TTC549 (cell line): ENCODE measurements at regions not wholly inside any gene's neighbourhood (a gene's known extent, or its start where the extent isn't known, plus 50 kb on each side); places are given as distances from the start of the nearest gene placed in this dataset.
"Not testable (repeated sequence)": the region's sequence is repeated elsewhere in the genome, so short reads cannot be mapped to it uniquely, and the experiment has no call there.

ENCODE experiments used
- FAIRE-seq: peaks from 2 replicates; lab custom pipeline; 2012; peaks lifted over from hg19 to GRCh38; lab: Jason Lieb, UNC

DNA sequence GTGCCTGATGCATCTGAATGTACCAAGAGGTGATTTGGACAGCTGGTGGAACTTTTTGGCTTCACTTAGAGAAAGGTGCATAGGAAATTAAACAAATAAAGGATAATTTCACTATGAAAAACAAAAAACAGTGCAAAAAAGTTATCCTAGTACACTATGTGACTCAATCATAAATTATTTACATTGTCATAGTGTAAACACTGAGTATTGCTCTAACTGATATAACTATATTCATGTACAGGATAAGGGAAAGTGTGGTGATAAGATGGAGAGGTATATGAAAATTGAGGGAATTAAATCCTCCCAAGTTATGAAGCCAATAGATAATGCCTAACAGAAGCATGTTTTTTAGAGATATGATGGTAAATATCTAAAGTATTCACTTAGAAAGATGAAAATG is 50.2 kb upstream of the CPNE4 start:
- no peak for FAIRE-seq

DNA sequence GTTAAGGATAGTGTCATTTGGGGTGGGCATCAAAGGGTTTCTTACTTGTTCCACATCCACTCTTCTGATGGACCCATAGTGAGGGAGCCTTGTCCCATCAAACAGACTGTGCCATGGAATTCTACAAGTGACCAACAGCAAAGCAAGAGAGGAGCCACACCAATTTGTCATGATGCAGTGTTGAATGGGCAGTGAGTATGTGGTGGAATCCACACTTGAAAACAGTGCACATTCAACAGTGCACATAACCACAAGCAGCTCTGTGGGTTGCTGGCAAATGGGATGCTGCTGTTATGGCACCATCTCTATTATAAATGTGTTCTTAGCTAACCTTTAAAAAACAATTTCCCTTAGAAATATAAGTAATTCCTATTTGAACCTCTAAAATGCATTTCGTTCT is 52.5 kb upstream of the CPNE4 start:
- no peak for FAIRE-seq

DNA sequence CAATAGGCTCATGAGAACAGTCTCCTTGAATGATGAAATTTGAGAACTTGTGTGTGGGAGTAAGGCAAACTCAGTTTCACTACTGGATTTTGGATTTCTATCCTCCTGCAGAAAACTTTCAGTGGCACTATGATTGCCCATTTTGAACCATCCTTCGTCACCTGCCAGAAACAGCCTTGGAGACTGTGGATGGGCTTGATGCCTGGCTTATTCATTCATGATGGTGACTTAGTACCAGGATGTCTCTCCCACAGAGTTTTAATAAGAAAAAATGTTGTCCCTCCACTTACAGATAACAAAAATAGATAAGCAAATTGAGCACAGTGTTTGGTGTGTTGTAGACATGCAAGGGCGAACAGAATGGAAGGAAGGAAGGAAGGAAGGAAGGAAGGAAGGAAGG is 53.5 kb upstream of the CPNE4 start:
- no peak for FAIRE-seq

DNA sequence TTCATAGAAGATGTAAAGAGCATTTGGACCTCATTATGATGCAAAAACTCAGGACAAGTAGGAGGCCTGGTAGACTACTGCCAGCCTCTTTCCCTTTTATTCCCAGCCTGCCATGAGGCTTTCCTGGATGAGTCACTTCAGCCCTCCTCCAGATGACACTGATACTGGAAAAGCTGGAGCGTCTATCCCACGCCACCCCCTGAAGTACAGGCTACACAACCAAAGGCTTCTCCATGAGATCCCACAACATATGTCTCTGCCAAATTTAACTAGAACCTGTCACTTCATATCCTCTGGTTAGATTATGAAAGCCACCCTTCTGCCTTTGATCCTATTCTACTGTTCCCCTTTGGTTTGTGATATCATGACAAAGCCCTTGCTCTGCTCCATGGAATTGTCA is 56.1 kb upstream of the CPNE4 start:
- no peak for FAIRE-seq

DNA sequence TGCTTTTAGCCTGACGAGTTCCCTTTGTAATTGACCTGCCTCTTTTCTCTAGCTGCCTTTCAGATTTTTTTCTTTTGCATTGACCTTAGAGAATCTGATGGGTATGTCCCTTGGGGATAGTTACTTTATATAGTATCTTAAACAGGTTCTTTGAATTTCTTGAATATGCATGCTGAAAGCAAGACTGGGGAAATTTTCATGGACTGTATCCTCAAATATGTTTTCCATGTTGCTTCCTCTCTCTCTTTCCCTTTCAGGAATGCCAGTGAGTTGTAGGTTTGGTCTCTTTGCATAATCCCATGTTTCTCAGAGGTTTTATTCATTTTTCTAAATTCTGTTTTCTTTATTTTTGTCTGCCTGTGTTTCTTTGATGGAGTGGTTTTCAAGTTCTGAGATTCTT is 81.8 kb upstream of the CPNE4 start:
- no peak for FAIRE-seq

DNA sequence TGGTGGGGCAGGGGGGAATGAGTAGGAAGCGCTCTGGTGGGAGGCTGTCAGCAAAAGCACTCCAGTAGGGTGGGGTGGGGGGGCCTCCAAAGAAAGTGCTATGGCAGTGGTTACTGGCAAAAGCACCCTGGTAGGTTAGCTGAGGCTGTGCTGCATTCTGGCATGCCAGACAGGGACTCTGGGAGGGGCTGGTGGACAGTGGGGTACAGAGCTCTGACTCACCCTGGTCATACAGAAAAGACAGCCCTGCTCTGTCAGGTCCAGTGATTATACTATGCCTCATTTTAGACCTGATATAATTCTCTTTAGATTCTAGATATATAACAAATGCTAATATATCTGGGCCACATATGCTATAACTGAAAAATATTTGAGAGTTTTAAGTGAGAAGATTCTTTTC is 82.8 kb upstream of the CPNE4 start:
- FAIRE-seq: no peak

DNA sequence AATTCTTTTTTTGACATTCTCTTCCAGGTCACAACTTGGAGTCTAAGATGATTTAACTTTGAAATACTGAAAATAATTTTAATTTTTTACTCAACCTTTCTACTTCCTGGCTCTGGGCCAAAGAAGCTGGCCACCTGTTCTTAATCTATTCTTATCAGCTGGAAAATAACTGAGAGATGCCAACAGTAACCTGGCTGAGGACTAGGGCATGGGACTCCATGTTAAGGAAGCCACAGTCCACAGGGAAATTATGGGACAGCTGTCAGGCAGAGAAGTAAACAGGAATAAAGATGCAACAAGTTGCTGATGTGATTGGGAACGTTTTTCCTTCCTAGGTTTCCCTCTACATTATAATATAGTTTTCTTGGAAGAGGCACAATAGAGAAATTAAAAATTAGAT is 84.7 kb upstream of the CPNE4 start:
- no peak for FAIRE-seq

DNA sequence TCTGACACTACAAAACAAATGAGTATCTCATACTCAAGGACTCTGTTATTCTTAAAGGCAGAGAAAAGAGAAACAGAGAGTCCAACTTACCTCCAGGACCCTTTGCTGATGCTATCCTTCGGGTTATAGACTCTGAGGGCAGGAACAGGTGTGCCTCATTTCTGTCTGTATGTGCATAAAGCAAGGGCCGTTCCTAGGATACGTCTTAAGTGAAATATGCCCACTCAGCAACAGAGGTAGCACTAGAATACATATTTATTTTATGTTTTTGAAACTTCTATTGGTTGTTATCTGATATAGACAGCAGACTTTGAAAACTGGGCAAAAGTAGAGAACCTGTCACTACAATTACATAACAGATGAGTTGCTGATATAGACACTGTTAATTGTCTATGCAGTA is 89.3 kb upstream of the CPNE4 start:
- no peak for FAIRE-seq

DNA sequence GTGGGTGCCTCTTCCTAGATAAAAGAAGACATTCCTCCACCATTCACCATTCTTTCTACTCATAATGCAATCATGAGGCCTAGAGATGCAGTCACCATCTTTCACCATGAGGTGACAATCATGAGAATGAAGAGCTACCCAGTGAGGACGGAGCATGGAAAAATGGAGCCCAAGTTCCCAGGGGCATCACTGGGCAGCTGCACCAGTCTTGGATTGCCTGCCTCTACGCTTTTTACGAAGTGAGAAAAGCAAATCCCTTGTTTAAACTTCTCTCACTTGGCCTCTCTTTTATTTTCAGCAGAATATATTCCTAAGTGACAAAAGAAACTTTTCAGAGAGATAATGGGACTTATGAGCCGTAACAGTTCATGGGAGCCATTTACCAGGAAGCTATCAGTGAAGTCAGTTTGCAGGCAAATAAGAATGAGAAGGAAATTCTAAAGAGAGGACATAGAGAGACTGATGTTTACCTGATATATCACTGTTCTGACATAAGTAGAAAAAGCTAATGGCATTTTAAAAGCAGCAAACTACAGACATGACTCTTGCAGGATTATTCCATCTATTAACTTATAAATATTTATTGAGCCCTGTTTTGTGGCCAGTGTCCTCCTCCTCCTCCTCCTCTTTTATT is 90.0 kb upstream of the CPNE4 start:
- no peak for FAIRE-seq

DNA sequence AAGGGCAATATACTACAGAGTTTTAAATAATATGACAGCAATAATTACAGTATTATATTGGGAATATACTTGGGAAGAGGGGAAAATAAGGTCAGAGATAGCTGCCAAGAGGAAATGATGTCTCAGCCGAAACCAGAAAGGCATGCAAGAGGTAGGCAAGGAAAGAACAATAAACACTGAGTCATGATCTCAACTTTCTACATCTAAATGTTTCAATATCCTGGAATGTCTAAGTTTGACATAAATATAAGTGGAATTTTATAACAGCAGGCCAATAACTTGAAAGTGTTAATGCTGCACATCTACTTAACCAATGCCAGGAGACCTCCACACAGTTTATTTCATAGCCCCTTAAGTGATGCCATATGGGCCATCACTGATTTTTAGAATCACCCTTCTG is 99.8 kb upstream of the CPNE4 start:
- no peak for FAIRE-seq

DNA sequence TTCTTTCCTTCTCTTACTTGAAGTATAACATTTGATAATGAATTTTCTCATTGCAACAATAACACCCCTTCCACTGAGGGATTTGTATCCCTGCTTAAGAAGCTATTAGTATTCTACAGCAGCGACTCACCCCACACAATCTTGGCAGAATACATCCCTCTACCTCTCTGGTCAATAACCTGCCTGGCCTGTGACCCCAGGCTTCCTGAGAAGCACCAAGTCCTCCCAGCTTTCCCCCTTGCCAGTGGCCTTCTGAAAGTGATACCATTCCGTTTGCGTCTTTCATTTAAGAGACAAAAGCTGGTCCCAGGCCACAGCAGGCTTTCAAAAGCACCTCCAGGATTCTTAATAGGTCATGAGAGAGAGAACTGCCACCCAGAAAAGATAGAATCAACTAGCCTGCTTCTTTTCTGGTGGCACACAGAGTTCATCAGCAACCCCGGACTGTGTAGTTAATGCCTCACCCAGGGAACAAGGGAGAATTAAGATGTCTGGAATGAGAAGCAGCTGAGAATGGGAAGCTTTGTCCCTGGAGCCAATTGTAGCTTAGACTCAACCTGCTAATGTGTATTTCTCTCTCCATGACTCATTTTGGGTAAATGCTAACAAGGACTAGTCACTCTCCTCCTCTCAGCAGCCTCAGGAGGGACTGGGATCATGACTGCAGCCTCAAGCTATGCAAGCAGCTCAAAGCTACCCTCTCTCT is 101.0 kb upstream of the CPNE4 start:
- FAIRE-seq: no peak

DNA sequence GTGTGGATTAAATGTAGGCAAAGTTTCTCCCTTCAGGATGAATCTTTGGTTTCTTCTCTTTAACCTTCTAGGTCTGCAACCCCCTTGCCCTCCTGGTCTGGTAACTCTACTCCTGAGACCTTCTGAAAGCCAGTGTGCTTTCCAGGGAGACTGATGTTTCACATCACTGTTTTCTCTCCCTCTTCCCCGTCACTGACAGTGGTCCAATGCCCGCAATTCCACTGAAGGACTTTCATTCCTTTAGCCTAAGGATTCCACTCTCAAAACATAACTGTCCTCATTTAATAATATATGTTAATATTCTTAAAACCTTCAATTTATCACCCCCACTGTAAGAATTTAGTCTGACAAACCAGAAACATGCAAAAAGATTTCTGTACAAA is 101.5 kb upstream of the CPNE4 start:
- FAIRE-seq: no peak

DNA sequence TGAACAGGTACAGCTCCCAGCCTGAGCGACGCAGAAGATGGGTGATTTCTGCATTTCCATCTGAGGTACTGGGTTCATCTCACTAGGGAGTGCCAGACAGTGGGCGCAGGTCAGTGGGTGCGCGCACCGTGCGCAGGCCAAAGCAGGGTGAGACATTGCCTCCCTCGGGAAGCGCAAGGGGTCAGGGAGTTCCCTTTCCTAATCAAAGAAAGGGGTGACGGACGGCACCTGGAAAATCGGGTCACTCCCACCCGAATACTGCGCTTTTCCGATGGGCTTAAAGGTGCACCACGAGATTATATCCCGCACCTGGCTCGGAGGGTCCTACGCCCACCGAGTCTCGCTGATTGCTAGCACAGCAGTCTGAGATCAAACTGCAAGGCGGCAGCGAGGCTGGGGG is 102.1 kb upstream of the CPNE4 start:
- FAIRE-seq: not testable (repeated sequence)

DNA sequence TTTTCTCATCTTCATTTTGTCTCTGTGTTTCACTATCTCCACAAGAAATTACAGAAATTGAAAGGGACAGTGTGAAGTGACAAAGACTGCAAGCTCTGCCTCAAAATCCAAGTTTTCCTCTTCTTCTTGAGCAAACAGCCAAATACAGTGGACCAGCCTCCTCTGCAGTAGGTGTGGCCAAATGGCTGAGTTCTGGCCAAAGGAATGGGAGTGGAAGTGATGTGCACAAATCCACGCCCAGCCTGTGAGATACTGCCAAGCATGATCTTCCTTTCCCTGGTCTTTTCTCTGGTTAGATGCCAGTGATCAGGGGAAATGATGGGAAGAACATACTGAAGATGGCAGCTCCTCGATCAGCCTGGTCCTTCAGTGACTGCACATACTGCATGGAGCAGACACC is 111.0 kb upstream of the CPNE4 start:
- no peak for FAIRE-seq

DNA sequence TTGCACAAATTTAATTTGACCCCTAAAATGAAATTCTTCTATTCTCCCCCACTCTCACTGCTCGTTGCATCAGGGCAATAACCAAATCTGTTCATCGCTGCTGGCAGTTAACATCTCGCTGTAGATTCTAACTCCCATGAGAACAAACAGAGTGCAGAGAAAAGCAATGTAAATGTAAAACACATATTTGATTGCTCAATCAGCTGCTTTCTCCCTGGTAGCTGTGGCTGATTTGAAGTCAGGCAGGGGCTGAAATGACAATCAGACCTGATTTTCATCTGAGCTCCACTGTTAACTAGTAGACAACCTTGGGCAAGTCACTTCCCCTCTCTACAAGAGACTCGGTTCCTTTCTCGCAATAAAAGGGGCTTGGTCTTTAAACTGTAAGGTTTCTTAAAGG is 119.8 kb upstream of the CPNE4 start:
- no peak for FAIRE-seq

DNA sequence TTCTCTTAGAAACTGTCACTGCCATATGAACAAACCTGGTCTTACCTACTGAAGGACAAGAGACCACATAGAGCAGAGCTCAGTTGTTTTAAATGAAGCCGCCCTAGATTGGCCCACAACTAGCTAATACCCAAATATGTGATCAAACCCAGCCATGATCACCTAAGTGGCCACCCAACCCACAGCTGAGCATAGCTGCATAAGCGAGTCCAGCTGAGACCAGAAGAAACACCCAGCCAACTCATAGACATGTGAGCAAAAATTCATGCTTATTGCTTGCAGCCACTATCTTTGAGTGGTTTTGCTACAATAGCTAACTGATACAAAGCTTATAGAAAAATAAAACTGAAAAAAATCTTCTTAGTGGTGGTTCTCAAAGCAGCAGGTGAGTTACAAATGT is 124.3 kb upstream of the CPNE4 start:
- no peak for FAIRE-seq

DNA sequence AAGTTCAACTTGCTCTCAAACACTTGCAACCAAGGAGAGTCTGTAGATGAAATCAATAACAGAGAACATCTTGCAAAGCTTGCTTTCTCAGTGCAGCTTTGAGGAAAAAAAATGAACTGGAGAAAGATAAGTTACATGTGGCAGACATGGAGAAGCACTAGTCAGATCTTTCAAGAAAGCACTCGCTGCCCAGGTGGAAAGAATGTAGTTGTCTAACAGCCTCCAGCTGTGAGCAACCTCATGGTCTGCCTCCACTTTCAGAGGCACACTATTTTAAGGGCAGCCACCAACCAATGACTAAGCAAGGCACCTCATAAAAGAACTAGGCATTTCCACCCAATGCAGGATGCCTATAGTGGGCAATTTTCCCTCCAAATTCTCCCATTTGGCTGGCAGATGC is 125.4 kb upstream of the CPNE4 start:
- no peak for FAIRE-seq

DNA sequence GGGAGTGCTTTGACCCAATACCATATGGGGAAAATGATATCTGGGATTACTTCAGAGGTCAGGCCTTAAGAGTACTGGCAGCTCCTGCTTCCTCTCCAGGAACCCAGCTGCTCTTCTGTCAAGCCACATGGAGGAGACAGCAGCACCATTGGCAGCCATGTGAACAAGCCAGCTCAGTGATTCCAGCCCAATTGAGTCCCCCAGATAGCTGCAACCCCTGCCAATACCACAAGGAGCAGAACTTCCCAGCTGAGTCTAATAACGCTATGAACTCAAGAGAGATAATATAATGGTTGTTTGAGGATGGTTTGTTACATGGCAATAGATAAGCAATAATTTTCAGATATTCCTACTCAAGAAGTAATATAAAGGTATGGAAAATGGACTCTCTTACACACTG is 126.8 kb upstream of the CPNE4 start:
- no peak for FAIRE-seq

DNA sequence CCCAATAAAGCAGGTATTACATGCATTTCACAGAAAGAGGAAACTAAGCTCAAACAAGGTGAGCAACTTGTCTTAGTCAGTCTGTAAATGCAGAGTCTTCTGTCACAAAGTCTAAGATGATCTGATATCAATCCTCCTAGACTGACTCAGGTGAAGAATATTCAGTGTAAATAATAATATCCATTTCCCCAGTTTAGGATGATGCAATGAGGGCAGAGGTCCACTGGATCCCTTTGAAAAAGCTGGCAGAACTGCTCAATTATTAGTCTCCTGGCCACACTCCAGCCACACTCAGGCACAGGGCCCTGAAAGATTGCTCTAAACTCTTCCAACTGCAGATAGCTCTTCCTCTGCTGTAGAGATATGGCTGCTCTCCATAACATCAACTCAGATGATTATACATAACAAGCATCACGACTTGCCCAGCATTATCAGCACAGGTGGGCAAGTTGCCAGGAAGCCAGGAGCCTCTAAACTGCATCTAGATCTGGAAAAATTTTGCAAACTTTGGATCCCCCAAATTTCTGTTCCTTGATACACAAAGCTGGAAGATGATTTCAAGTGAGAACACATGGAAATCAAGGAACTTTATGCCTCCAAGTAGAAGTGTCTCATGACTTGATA is 129.8 kb upstream of the CPNE4 start:
- no peak for FAIRE-seq

DNA sequence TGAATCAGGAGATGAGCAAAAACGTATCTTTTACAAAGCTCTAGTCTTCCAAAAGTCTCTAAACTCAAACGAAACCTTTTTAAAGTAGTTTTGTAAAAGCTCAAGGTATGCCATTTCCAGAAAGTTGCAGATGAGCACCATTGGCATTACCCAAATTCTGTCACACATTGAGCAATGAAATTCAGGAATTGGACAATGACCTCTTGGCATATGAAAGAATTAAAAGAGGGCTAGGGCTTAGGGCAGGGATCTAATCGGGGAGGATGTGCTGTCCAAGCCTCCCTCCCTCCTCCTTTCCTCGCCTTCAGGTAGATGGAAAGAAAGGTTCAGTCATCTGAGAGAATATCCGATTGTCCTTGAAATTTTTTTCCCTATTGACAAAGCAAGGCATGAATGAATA is 133.1 kb upstream of the CPNE4 start:
- no peak for FAIRE-seq

DNA sequence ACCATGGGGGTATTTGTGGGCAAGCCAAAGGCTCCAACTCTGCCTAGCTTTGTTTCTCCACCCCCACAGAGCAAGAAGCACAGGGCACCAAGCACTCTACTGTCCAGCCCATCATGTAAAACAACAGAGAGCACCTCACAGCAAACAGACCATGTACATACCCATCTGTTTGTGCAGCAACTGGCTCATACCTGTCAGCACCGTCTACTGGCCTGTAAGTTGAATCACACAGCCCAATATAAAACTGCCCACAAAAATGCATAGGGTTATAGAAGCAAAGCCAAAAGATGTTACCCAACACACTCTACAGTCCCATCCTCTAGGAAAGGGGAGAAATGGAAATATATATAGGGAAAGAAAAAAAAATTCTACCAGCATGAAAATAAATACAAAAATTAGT is 139.7 kb upstream of the CPNE4 start:
- FAIRE-seq: no peak

DNA sequence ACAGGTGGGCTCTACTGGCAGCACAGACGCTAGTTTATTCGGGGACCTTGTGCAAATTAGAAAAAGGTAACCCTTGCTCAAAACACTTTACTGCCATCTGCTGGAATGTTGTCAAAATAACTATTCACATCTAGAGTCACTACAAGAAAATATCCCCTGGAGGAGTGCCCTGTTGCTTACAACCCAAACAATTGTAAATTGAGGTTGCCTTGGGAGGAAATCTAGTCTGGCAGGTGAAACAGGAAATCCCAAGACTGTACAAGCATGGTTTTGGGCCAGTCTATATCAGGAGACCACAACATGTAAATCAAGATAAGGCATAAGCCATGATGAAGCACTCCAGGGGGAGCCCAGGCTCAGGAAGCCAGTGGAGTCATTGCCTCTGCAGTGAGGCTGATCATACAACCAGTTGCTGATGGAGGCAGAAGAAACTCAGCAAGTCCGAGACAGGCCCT is 136.8 kb upstream of the ACP3 start:
- no peak for FAIRE-seq

DNA sequence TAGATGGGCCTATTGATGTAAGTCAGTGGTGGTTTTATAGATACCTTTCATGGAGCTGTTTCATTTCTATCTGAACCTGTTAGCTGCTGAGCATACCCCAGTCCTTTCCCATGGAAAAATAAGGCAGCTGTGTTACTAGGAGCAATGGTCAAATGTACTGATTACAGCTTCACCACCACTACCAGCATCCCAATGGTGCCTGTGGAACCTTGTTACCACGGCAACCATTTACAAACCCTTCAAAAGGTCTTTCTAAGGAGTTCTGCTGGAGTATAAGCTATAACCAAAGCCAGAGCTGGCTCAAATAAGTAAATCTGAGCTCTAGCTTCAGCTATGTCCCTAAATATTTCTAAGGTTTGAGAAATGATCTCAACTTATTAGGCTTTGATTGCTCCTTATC is 133.4 kb upstream of the ACP3 start:
- FAIRE-seq: no peak

DNA sequence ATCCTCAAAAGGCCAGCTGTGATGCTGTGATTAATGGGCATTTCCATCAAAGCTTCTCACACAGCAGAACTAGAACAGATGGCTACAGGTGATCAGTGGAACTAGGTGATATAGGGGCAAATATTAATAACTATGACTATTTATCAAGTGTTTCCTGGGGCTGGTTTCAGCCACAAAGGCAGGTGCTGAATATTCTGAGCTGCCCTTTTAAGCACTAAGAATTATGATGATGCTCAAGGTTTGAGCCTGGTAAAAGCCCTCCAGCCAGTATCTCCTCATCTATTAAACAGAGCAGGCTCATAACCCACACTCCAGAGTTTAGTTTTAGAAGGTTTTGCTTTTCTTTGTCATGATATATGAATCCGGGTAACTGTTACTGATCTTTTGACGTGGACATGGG is 129.5 kb upstream of the ACP3 start:
- FAIRE-seq: no peak
